GM12878 (cell line): ENCODE measurements at regions not wholly inside any gene's neighbourhood (a gene's known extent, or its start where the extent isn't known, plus 50 kb on each side); places are given as distances from the start of the nearest gene placed in this dataset.

Experiments used
- ATAC-seq: fragments of 200-7000 bp; cut with Tn5 transposase; 3 replicates; pipeline ENCODE4 v1.9.1; 2020; ENCODE audit warnings: mild to moderate bottlenecking, moderate library complexity
- BruUV-seq: library from RNA; stranded (reverse); fragments of 400-500 nt; replicated peaks from 2 replicates; lab custom pipeline; 2021; lab: Mats Ljungman, UMichigan
- CTCF ChIA-PET: fragments of 300-600 bp; sonication (Branson Sonifier 250); formaldehyde crosslinking; extraction: SDS; loops from one replicate; lab custom pipeline; 2021; ENCODE audit warnings: inconsistent platforms; lab: Yijun Ruan, JAX
- POLR2A ChIA-PET: fragments of 350-600 bp; formaldehyde crosslinking; extraction: SDS; loops from one replicate; lab custom pipeline; 2021; ENCODE audit warnings: inconsistent platforms; lab: Charles Lee
- RAD21 ChIA-PET: fragments of 300-600 bp; sonication (Branson Sonifier 250); formaldehyde crosslinking; loops from one replicate; lab custom pipeline; 2023; ENCODE audit warnings: antibody characterized with exemption; ENCODE audit not compliant: unreplicated experiment; lab: Charles Lee
- SMC1A ChIA-PET: fragments of 300-600 bp; sonication (Branson Sonifier 250); formaldehyde crosslinking; loops from one replicate; lab custom pipeline; 2023; ENCODE audit not compliant: unreplicated experiment, uncharacterized antibody; lab: Charles Lee
- DNase-seq: peaks from one replicate; pipeline ENCODE4 v3.0.0-alpha.2; 2011; ENCODE audit warnings: low read depth, low spot score
- FAIRE-seq: peaks from 3 replicates; lab custom pipeline; 2011; peaks lifted over from hg19 to GRCh38; lab: Jason Lieb, UNC
- H2AFZ ChIP-seq: 2 replicates; pipeline ENCODE4 v1.6.0; 2011; ENCODE audit warnings: low read depth, low read length, control low read depth; ENCODE audit not compliant: control insufficient read depth
- H3K27ac ChIP-seq: 2 replicates; pipeline ENCODE4 v1.5.1; 2011; ENCODE audit warnings: control low read depth; ENCODE audit not compliant: control insufficient read depth, insufficient read depth
- H3K27me3 ChIP-seq, 2 experiments: replicated peaks in 1 of 2; 2 replicates each; pipeline versions ENCODE4 v1.6.0 to v1.6.1; 2011; ENCODE audit warnings: low read length in 1 of 2; ENCODE audit not compliant: control insufficient read depth in 2 of 2, insufficient read depth in 2 of 2
- H3K36me3 ChIP-seq, 2 experiments: 2 replicates each; pipeline ENCODE4 v1.5.1; 2011; ENCODE audit warnings: low read length in 1 of 2; ENCODE audit not compliant: control insufficient read depth in 2 of 2, insufficient read depth in 2 of 2
- H3K4me1 ChIP-seq: 2 replicates; pipeline ENCODE4 v1.6.1; 2011; ENCODE audit warnings: mild to moderate bottlenecking, low read length, moderate library complexity, mixed read lengths; ENCODE audit not compliant: control insufficient read depth, insufficient read depth
- H3K4me2 ChIP-seq: 2 replicates; pipeline ENCODE4 v1.6.0; 2011; ENCODE audit warnings: control low read depth; ENCODE audit not compliant: control insufficient read depth, insufficient read depth
- H3K4me3 ChIP-seq: fragments of 200-600 bp; sonication (generic); 2 replicates; pipeline ENCODE4 v1.5.1; 2016
- H3K79me2 ChIP-seq: 2 replicates; pipeline ENCODE4 v1.6.0; 2011; ENCODE audit warnings: low read length; ENCODE audit not compliant: control insufficient read depth, insufficient read depth
- H3K9ac ChIP-seq: 2 replicates; pipeline ENCODE4 v1.8.0; 2011; ENCODE audit warnings: low read length, control low read depth, mixed read lengths; ENCODE audit not compliant: control insufficient read depth, insufficient read depth
- H3K9me3 ChIP-seq: replicated peaks from 3 replicates; pipeline ENCODE4 v1.5.1; 2011; ENCODE audit warnings: mild to moderate bottlenecking, low read length; ENCODE audit not compliant: control insufficient read depth, insufficient read depth
- H4K20me1 ChIP-seq: 2 replicates; pipeline ENCODE4 v1.6.0; 2011; ENCODE audit not compliant: control insufficient read depth, insufficient read depth
- BCL3 ChIP-seq: IDR thresholded peaks from 2 replicates; pipeline ENCODE4 v1.6.1; 2011; ENCODE audit warnings: borderline replicate concordance, low read depth, mild to moderate bottlenecking, moderate library complexity, low read length; ENCODE audit not compliant: insufficient read depth, poor library complexity, severe bottlenecking
- BMI1 ChIP-seq: fragments of 450-650 bp; IDR thresholded peaks from 2 replicates; pipeline ENCODE4 v1.6.1; 2016; ENCODE audit warnings: mild to moderate bottlenecking, moderate library complexity, borderline replicate concordance
- BRCA1 ChIP-seq: IDR thresholded peaks from 2 replicates; pipeline ENCODE4 v1.6.1; 2011; ENCODE audit warnings: low read depth, low read length, improper control_type of control experiment
- CHD4 ChIP-seq: fragments of 200-600 bp; sonication (generic); IDR thresholded peaks from 2 replicates; pipeline ENCODE4 v1.6.1; 2016; ENCODE audit warnings: mild to moderate bottlenecking
- EED ChIP-seq: sonication (generic); IDR thresholded peaks from 2 replicates; pipeline ENCODE4 v1.6.1; 2016; ENCODE audit warnings: antibody characterized with exemption, low read depth
- GABPA ChIP-seq: IDR thresholded peaks from 2 replicates; pipeline ENCODE4 v1.6.1; 2014; ENCODE audit warnings: antibody characterized with exemption, low read depth, mild to moderate bottlenecking, inconsistent platforms
- HCFC1 ChIP-seq: fragments of 150-350 bp; IDR thresholded peaks from 2 replicates; pipeline ENCODE4 v1.6.1; 2014; ENCODE audit warnings: low read length
- MEF2A ChIP-seq: IDR thresholded peaks from 2 replicates; pipeline ENCODE4 v1.6.1; 2011; ENCODE audit warnings: low read depth, mild to moderate bottlenecking, low read length, moderate library complexity; ENCODE audit not compliant: insufficient read depth
- NKRF ChIP-seq: fragments of 450-650 bp; conservative IDR thresholded peaks from 2 replicates; pipeline ENCODE4 v1.6.1; 2017; ENCODE audit warnings: mild to moderate bottlenecking, moderate library complexity
- SMC3 ChIP-seq: IDR thresholded peaks from 2 replicates; pipeline ENCODE4 v1.6.1; 2011; ENCODE audit warnings: low read length, improper control_type of control experiment, borderline replicate concordance
- SP1 ChIP-seq: IDR thresholded peaks from one replicate; pipeline ENCODE4 v1.6.1; 2011; ENCODE audit warnings: low read depth, low read length
- SREBF1 ChIP-seq: IDR thresholded peaks from 2 replicates; pipeline ENCODE4 v1.6.1; 2012; ENCODE audit warnings: mild to moderate bottlenecking, low read length
- SRF ChIP-seq, 2 experiments: IDR thresholded peaks; 2 replicates each; pipeline ENCODE4 v1.6.1; 2011; ENCODE audit warnings: low read depth in 2 of 2, low read length in 2 of 2, mild to moderate bottlenecking in 1 of 2, moderate library complexity in 1 of 2
- USF1 ChIP-seq: IDR thresholded peaks from 2 replicates; pipeline ENCODE4 v1.6.1; 2011; ENCODE audit warnings: borderline replicate concordance, low read depth, mild to moderate bottlenecking, moderate library complexity, mixed read lengths, low read length; ENCODE audit not compliant: insufficient read depth; ENCODE audit errors: extremely low read length
- YBX1 ChIP-seq: fragments of 450-650 bp; IDR thresholded peaks from 2 replicates; pipeline ENCODE4 v1.6.1; 2016; ENCODE audit warnings: antibody characterized with exemption
- ZNF687 ChIP-seq: fragments of 450-650 bp; IDR thresholded peaks from 2 replicates; pipeline ENCODE4 v1.6.1; 2017; ENCODE audit warnings: mild to moderate bottlenecking, moderate library complexity
- ZSCAN29 ChIP-seq: fragments of 450-650 bp; IDR thresholded peaks from 2 replicates; pipeline ENCODE4 v1.6.1; 2017; ENCODE audit warnings: mild to moderate bottlenecking, moderate library complexity
- WGBS: methylation state at CpG from one replicate; pipeline ENCODE4 v1.1.6; 2016; ENCODE audit warnings: low lambda C conversion rate; ENCODE audit not compliant: insufficient replicate concordance, insufficient coverage; ENCODE audit errors: missing lambda C conversion rate; 5-methylcytosine and 5-hydroxymethylcytosine counted together
- in situ Hi-C: fragments of 300-500 bp; cut with MboI; formaldehyde crosslinking; loops from 9 replicates; pipeline ENCODE4 v1.14.3; 2018; ENCODE audit warnings: mixed read lengths
- intact Hi-C: fragments of 100-400 bp; cut with micrococcal nuclease; formaldehyde crosslinking; loops from one replicate; pipeline ENCODE4 v1.14.2; 2022; ENCODE audit not compliant: unreplicated experiment

- TF ChIP-seq YBX1 (no peak), BRCA1 (no peak), EED (no peak), ZSCAN29 (no peak), CHD4 (no peak), SREBF1 (no peak), MEF2A (no peak), SMC3 (no peak), NKRF (no peak), USF1 (no peak), BMI1 (no peak), SRF (IDR thresholded peaks at IDR 0.05; ENCODE audit: low read depth in 2 of 2, low read length in 2 of 2) (no peak), HCFC1 (no peak), ZNF687 (no peak), GABPA (no peak), BCL3 (no peak), SP1 (no peak)
- Histone ChIP-seq H3K36me3 (no peaks in the 10 kb centered on the region), H4K20me1 (no peaks in the 10 kb centered on the region), H3K9me3 (no peaks in the 10 kb centered on the region), H3K79me2 (no peaks in the 10 kb centered on the region), H3K4me2 (no peak overlapping the region), H3K27ac (no peak overlapping the region), H3K4me3 (no peak overlapping the region), H3K27me3 (no peaks in the 10 kb centered on the region), H2AFZ (no peak overlapping the region), H3K4me1 (no peaks in the 10 kb centered on the region), H3K9ac (no peak overlapping the region)
- ATAC-seq (no peak), DNase-seq (no peak), FAIRE-seq (no peak)
- ChIA-PET SMC1A (no interaction called here), RAD21 (no interaction called here), CTCF (interaction anchor here (0.6 kb wide), 1 partner anchor 164 kb away, joined by 3 read pairs; no protein-coding TSS in a partner anchor), POLR2A (no interaction called here)
- intact Hi-C loops (no loop called here), in situ Hi-C loops (no loop called here)
- no TSS peak for BruUV-seq
- WGBS, result 6% methylated on average over 1 of the region's 1 CpG
These were observed 434.0 kb downstream of the KLF5 start for GRCh38 chr13:73492811-73493210.
